ENCODE measurements at regions not wholly inside any gene's neighbourhood (a gene's known extent, or its start where the extent isn't known, plus 50 kb on each side); places are given as distances from the start of the nearest gene placed in this dataset.

- no peak for TF ChIP-seq ZFP36 (IDR thresholded peaks at IDR 0.05; ENCODE audit: borderline replicate concordance, partially characterized antibody)
- TF ChIP-seq ELK1 (IDR thresholded peaks at IDR 0.05; ENCODE audit: low read depth, low read length), result no peak
- TF ChIP-seq BCL3 (IDR thresholded peaks at IDR 0.05), result no peak
- no peak for TF ChIP-seq JUN (IDR thresholded peaks at IDR 0.05)
- TF ChIP-seq MAFK (IDR thresholded peaks at IDR 0.05; ENCODE audit: partially characterized antibody), result no peak
Measured at GRCh38 chr15:38196076-38196475, 56.6 kb upstream of the SPRED1 start (continued).

- Histone ChIP-seq H3K4me3 (no peak overlapping the region), H3K27ac (no peak overlapping the region), H3K9me3 (no peaks in the 10 kb centered on the region), H3K4me2 (no peak overlapping the region), H3K4me1 (no peaks in the 10 kb centered on the region)
- ChIA-PET CTCF (no interaction called here), POLR2A (no interaction called here)
- TF ChIP-seq KDM1A (IDR thresholded peaks at IDR 0.05; ENCODE audit: low read depth), result no peak
- TF ChIP-seq EP300 (IDR thresholded peaks at IDR 0.05), result no peak
- no peak for TF ChIP-seq MAZ (IDR thresholded peaks at IDR 0.05; ENCODE audit: borderline replicate concordance, low read depth, low read length)
- TF ChIP-seq KDM5A (IDR thresholded peaks at IDR 0.05), result no peak
- TF ChIP-seq HEYL (CRISPR knock-in tag; IDR thresholded peaks at IDR 0.05), result no peak
- TF ChIP-seq GATA3 (IDR thresholded peaks at IDR 0.05; ENCODE audit: borderline replicate concordance), result no peak
- TF ChIP-seq MAX (IDR thresholded peaks at IDR 0.05), result no peak
- no peak for TF ChIP-seq TP53 (CRISPR knock-in tag; IDR thresholded peaks at IDR 0.05)
- no peak for TF ChIP-seq NFE2L2 (conservative IDR thresholded peaks at IDR 0.05; ENCODE audit: low read length)
- no peak for TF ChIP-seq RFX5 (IDR thresholded peaks at IDR 0.05)
- TF ChIP-seq HOXB5 (CRISPR knock-in tag; IDR thresholded peaks at IDR 0.05), result no peak
- no peak for TF ChIP-seq ZSCAN20 (CRISPR knock-in tag; IDR thresholded peaks at IDR 0.05)
- no peak for TF ChIP-seq BHLHE40 (IDR thresholded peaks at IDR 0.05; ENCODE audit: low read depth, low read length)
- TF ChIP-seq CBX8 (IDR thresholded peaks at IDR 0.05), result no peak
- TF ChIP-seq NR3C1 (IDR thresholded peaks at IDR 0.05), result no peak
- no peak for TF ChIP-seq RAD21 (conservative IDR thresholded peaks at IDR 0.05 in 1 of 2, IDR thresholded peaks at IDR 0.05 in 1 of 2)
- no peak for TF ChIP-seq MYC (IDR thresholded peaks at IDR 0.05; ENCODE audit: borderline replicate concordance, low read length)
- no peak for TF ChIP-seq HES2 (IDR thresholded peaks at IDR 0.05)
- TF ChIP-seq FOSL2 (IDR thresholded peaks at IDR 0.05), result no peak
- TF ChIP-seq FOSL2 (CRISPR knock-in tag; IDR thresholded peaks at IDR 0.05), result no peak
- TF ChIP-seq RCOR1 (IDR thresholded peaks at IDR 0.05; ENCODE audit: low read depth, low read length), result no peak
- ATAC-seq (no peak), DNase-seq (ENCODE audit: low read depth in 1 of 2, low spot score in 1 of 2) (no peak), FAIRE-seq (no peak)
- WGBS (ENCODE audit: missing lambda C conversion rate), result 75% methylated on average over 4 of the region's 4 CpGs
Measured at GRCh38 chr15:38197553-38197952, 55.1 kb upstream of the SPRED1 start.

GRCh38 chr15:38201714-38202113 lies 50.9 kb upstream of the SPRED1 start:
- Histone ChIP-seq H3K4me1 (no peaks in the 10 kb centered on the region), H3K9me3 (no peaks in the 10 kb centered on the region), H3K4me2 (no peak overlapping the region), H3K27ac (no peak overlapping the region), H3K4me3 (no peak overlapping the region)
- ATAC-seq (no peak), FAIRE-seq (no peak), DNase-seq (ENCODE audit: low read depth in 1 of 2, low spot score in 1 of 2) (no peak)
- WGBS (ENCODE audit: missing lambda C conversion rate), result 83% methylated on average over 3 of the region's 3 CpGs
- TF ChIP-seq SMC3 (IDR thresholded peaks at IDR 0.05) (no peak), NPAS2 (CRISPR knock-in tag; IDR thresholded peaks at IDR 0.05; ENCODE audit: borderline replicate concordance) (no peak), JUN (IDR thresholded peaks at IDR 0.05) (no peak), NR3C1 (IDR thresholded peaks at IDR 0.05) (no peak), ZSCAN20 (CRISPR knock-in tag; IDR thresholded peaks at IDR 0.05) (no peak), POLR2A (IDR thresholded peaks at IDR 0.05; ENCODE audit: low read length) (no peak), FOSB (CRISPR knock-in tag; IDR thresholded peaks at IDR 0.05) (no peak), ZNF302 (CRISPR knock-in tag; IDR thresholded peaks at IDR 0.05) (no peak), MAX (IDR thresholded peaks at IDR 0.05) (no peak)
- POLR2A ChIA-PET, result no interaction called here
- CTCF ChIA-PET, result no interaction called here
